GM18520 (cell line): ENCODE measurements at regions not wholly inside any gene's neighbourhood (a gene's known extent, or its start where the extent isn't known, plus 50 kb on each side); places are given as distances from the start of the nearest gene placed in this dataset.

Experiments
- ATAC-seq: cut with Tn5 transposase; IDR thresholded peaks from one replicate; pipeline ENCODE4 v1.9.1; 2021; ENCODE audit not compliant: unreplicated experiment

GRCh38 chr1:57947471-57947870 lies 523.6 kb upstream of the DAB1 start:
- no peak for ATAC-seq

DNA sequence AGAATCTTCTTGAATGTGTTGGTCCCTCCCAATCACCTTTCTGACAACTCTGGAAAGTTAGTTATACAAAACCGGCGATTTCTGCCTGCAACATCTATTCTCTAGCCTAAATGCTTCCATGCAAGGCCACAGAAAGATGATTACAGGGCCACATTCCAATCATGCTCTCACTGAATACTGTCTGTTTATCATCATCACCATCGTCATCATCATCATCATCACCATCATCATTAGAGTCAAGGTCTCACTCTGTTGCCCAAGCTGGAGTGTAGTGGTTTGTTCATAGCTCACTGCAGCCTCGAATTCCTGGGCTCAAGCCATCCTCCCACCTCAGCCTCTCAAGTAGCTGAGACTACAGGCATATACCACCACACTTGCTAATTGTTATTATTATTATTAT lies 521.2 kb upstream of the DAB1 start:
- ATAC-seq, result no peak

- no peak for ATAC-seq
These were observed 519.5 kb upstream of the DAB1 start for GRCh38 chr1:57943365-57943764.

- no peak for ATAC-seq
These were observed 510.9 kb upstream of the DAB1 start for GRCh38 chr1:57934745-57935144.

GRCh38 chr1:57927003-57927402 lies 503.1 kb upstream of the DAB1 start:
- ATAC-seq, result no peak

DNA sequence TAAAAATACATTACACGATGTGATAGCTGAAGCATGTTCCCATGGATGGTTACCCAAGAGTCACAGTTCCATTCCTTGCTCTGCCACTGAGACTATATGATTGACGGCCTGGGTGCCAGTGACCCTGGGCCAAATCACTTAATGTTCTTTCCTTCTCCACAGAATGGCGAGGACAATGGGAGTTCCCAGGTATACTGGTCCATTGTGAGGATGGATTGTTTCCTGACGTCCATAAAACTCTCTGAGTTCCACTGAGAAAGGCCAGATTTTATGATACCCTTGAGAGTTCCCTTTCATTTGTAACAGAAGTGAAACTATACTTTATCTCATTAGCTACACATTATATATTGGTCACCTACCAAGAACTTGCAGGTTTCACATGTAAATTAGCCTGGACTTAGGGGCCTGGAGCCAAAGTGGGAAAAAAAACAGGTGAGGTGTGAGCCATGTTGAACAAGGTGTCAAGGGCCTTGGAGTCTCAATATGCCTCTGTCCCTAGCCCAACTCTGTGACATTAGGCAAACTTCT lies 502.2 kb upstream of the DAB1 start:
- no peak for ATAC-seq

GRCh38 chr1:57925226-57925625 lies 501.4 kb upstream of the DAB1 start:
- ATAC-seq, result no peak

DNA sequence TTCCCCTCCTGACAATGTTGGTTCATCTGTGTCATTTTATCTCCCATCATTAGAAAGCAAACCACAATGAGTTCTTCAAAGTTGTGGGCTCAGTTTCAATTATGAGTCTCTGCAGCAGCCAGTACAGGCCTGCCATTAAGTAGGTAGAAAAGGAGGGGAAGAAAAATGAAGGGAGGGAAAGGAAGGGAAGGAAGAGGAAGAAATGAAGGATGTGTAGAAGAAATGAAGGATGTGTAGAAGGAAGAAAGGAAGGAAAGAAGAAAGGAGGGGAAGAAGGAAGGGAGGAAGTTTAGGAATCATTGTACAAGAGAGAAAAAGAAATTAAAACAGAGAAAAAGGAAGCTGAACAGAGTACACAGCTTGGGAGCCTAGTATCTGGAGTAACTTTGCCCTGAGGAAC lies 498.3 kb upstream of the DAB1 start:
- ATAC-seq, result no peak

GRCh38 chr1:57916041-57916440 lies 492.2 kb upstream of the DAB1 start:
- ATAC-seq, result no peak

- no peak for ATAC-seq
These were observed 487.6 kb upstream of the DAB1 start for GRCh38 chr1:57911427-57911826.

- no peak for ATAC-seq
These were observed 486.9 kb upstream of the DAB1 start for GRCh38 chr1:57910782-57911181.

DNA sequence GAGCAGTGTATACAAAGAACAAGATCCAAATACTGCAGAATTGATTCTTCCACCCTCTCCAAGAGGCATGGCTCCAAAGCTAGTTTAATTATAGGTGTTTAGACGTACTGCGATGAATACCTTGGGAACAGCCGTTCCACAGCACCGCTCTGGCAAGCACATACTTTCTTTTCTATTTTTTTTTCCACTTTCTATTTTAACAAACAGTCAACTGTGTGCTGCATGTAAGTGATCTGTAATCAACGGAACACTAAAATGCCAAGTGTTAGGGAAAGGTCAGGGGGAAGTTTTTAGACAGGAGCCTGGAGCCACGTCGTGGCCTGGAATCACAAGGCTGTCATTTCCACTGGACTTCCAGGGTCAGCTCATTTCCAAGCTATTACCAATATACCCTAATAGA lies 486.4 kb upstream of the DAB1 start:
- ATAC-seq, result no peak

- ATAC-seq, result no peak
These were observed 484.5 kb upstream of the DAB1 start for GRCh38 chr1:57908147-57908890.

- no peak for ATAC-seq
These were observed 477.5 kb upstream of the DAB1 start for GRCh38 chr1:57901208-57901919.

GRCh38 chr1:57898531-57898930 lies 474.7 kb upstream of the DAB1 start:
- no peak for ATAC-seq

DNA sequence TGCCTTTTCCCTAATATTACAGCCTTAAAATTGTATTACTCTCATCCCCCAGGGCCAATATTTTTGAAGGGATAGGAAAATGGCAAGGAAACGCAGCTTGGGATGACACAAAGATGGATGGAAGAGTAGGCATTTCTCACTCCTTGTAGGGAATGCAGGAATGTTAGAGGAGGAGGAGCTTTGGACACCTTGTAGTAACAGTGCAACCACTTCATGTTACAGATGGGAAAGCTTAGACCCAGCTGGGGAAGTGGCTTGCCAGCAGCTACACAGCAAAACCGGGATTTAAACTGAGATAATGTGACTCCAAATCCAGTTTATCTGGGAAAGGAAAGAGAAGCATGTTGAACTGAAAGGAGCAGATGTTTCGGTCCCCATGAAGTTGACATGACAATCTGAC lies 473.7 kb upstream of the DAB1 start:
- no peak for ATAC-seq

- ATAC-seq, result no peak
These were observed 470.5 kb upstream of the DAB1 start for GRCh38 chr1:57894315-57894714.

DNA sequence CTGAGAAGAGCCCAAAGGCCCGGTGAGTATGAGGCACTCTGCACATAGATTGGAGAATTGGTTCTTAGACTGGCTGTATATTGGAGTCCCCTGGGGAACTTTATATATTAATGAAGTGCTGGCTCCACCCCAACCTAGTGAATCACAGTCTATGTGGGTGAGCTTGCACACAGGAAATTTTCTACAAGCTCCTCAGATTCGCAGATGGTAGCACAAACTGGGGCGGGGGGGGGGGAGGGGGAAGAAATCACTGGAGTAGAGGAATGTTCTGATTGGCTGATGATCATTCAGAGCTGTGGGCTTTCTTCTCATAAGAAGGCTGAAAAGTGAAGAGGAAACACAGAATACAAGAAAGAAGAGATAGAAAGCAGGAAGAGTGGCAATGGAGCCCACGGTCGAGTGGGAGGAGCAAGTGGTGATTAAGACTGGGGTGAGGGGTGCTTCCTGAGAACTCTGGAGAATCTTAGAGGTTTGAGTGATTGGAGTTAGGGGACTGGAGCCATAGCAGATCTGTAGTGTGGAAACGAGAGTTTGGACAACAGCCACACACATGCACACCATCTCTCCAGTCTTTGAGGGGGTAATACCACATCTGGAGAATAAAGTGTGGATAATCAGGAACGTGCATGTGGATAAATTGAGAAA lies 465.9 kb upstream of the DAB1 start:
- ATAC-seq, result no peak

DNA sequence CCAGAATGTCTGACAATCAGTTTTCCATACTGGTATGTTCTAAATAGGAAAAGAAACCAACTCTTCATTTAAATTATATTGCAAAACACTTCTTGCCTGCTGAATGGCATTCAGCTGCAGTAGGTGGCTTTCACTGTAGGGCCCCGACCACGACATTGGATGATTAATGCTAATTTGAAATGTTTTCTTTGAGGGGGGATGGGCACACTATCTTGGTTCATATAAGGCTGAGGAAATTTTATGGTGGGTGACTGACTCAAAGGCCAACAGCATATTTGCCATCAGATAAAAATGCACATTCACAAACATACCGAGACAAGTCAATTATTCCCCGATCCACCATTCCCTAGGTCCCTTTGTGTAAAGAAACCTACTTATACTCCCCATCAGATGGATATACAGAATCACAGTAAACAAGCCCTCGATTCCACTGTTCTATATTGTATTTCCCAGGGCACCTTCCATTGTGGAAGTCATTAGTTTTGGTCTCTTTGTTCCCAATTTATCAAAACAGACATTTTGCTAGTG lies 464.2 kb upstream of the DAB1 start:
- ATAC-seq, result no peak

DNA sequence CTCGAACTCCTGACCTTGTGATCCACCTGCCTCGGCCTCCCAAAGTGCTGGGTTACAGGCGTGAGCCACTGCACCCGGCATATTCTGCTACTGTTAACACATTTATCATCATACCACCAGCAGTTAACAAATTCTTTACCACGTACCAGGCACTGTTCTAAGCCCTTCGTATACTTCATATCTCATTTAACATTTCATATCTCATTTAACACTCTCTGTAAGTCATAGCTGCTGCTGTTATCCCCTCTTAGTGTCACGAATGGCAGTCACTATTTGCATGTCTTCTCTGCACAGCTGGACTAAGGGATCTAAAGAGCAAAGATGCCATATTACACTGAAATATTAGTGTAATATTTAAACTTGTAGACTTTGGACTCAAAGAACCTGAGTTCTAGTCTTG lies 462.5 kb upstream of the DAB1 start:
- no peak for ATAC-seq

DNA sequence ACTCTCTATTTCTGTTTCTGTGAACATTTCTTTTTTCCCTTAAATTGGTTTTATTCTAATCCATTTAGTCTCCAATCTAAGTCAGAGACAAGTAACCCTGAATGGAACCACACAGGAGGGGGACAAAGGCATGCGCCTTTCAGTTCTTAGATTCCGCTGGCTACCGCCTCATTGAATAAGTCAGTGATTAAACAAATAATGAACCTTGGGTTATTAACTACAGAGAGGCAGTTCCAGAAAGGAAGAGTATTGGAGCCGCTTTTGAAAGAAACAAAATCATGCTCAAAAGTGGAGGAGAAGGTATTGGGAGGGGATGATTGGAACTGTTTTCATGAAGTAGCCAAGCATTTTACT lies 459.8 kb upstream of the DAB1 start:
- no peak for ATAC-seq
